Activated CD8-positive, alpha-beta memory T cell treated with anti-CD3 and anti-CD28 coated beads, Interleukin-2, amount 50 U/mL, for 1 hour (primary cell): ENCODE measurements at regions not wholly inside any gene's neighbourhood (a gene's known extent, or its start where the extent isn't known, plus 50 kb on each side); places are given as distances from the start of the nearest gene placed in this dataset.
"Not testable (repeated sequence)": the region's sequence is repeated elsewhere in the genome, so short reads cannot be mapped to it uniquely, and the experiment has no call there.

Experiments used
- DNase-seq: peaks from one replicate; pipeline ENCODE4 v3.0.0-alpha.2; 2020; ENCODE audit errors: extremely low read depth

- not testable (repeated sequence) for DNase-seq
These were observed 194.4 kb downstream of the OTOP1 start for GRCh38 chr4:4032364-4032763.

GRCh38 chr4:4032801-4033605, 193.7 kb downstream of the OTOP1 start:
- DNase-seq: not testable (repeated sequence)

- not testable (repeated sequence) for DNase-seq
These were observed 189.2 kb downstream of the OTOP1 start for GRCh38 chr4:4037399-4038138.

- DNase-seq: not testable (repeated sequence)
These were observed 180.9 kb downstream of the OTOP1 start for GRCh38 chr4:4045823-4046222.

- DNase-seq: not testable (repeated sequence)
These were observed 180.0 kb downstream of the OTOP1 start for GRCh38 chr4:4046686-4047085.

- not testable (repeated sequence) for DNase-seq
These were observed 179.5 kb downstream of the OTOP1 start for GRCh38 chr4:4047202-4047601.

GRCh38 chr4:4048227-4048626, 178.5 kb downstream of the OTOP1 start:
- DNase-seq: not testable (repeated sequence)

- DNase-seq: not testable (repeated sequence)
These were observed 175.9 kb downstream of the OTOP1 start for GRCh38 chr4:4050781-4051180.

- not testable (repeated sequence) for DNase-seq
These were observed 173.8 kb downstream of the OTOP1 start for GRCh38 chr4:4052933-4053332.

- DNase-seq: not testable (repeated sequence)
These were observed 169.5 kb downstream of the OTOP1 start for GRCh38 chr4:4057226-4057625.

- DNase-seq: not testable (repeated sequence)
These were observed 142.6 kb downstream of the OTOP1 start for GRCh38 chr4:4084171-4084570.

- DNase-seq: not testable (repeated sequence)
These were observed 136.9 kb downstream of the OTOP1 start for GRCh38 chr4:4089716-4090419.

GRCh38 chr4:4090720-4091119, 136.0 kb downstream of the OTOP1 start:
- DNase-seq: not testable (repeated sequence)

- not testable (repeated sequence) for DNase-seq
These were observed 134.6 kb downstream of the OTOP1 start for GRCh38 chr4:4092159-4092558.

- DNase-seq: not testable (repeated sequence)
These were observed 127.1 kb downstream of the OTOP1 start for GRCh38 chr4:4099610-4100009.

GRCh38 chr4:4106923-4107322, 119.8 kb downstream of the OTOP1 start:
- not testable (repeated sequence) for DNase-seq

GRCh38 chr4:4107411-4108107, 119.2 kb downstream of the OTOP1 start:
- DNase-seq: peak; percentile 11

GRCh38 chr4:4115381-4115780, 111.3 kb downstream of the OTOP1 start:
- not testable (repeated sequence) for DNase-seq

- DNase-seq: not testable (repeated sequence)
These were observed 109.8 kb downstream of the OTOP1 start for GRCh38 chr4:4116901-4117300.

- not testable (repeated sequence) for DNase-seq
These were observed 92.4 kb downstream of the OTOP1 start for GRCh38 chr4:4134368-4134767.

- DNase-seq: not testable (repeated sequence)
These were observed 90.1 kb downstream of the OTOP1 start for GRCh38 chr4:4136621-4137020.
